Progenitor cell of endocrine pancreas (in vitro differentiated cells): ENCODE measurements at regions not wholly inside any gene's neighbourhood (a gene's known extent, or its start where the extent isn't known, plus 50 kb on each side); places are given as distances from the start of the nearest gene placed in this dataset.

ENCODE experiments used
- DNase-seq: peaks from one replicate; pipeline ENCODE4 v3.0.0; 2021; ENCODE audit warnings: low spot score; ENCODE audit not compliant: unreplicated experiment
- H3K27ac Mint-ChIP-seq: 2 replicates; pipeline ENCODE4 v1.8.0; 2021; ENCODE audit warnings: mild to moderate bottlenecking, moderate library complexity, mixed read lengths
- H3K27me3 Mint-ChIP-seq: 2 replicates; pipeline ENCODE4 v1.8.0; 2021; ENCODE audit warnings: mixed read lengths
- H3K36me3 Mint-ChIP-seq: 2 replicates; pipeline ENCODE4 v1.8.0; 2022; ENCODE audit warnings: mixed read lengths; ENCODE audit not compliant: insufficient read depth
- H3K4me1 Mint-ChIP-seq: 2 replicates; pipeline ENCODE4 v1.8.0; 2021; ENCODE audit warnings: low read depth, mixed read lengths
- H3K4me3 Mint-ChIP-seq: 2 replicates; pipeline ENCODE4 v1.8.0; 2021; ENCODE audit warnings: low read depth, mild to moderate bottlenecking, moderate library complexity, mixed read lengths
- H3K9me3 Mint-ChIP-seq: 2 replicates; pipeline ENCODE4 v1.8.0; 2021; ENCODE audit warnings: low read depth, mixed read lengths
- CTCF ChIP-seq: fragments of 200-600 bp; sonication (generic); IDR thresholded peaks from one replicate; pipeline ENCODE4 v1.5.0; 2021; ENCODE audit warnings: antibody characterized with exemption, mild to moderate bottlenecking; ENCODE audit not compliant: unreplicated experiment

GRCh38 chr10:65341323-65341925 lies 1584.4 kb upstream of the LRRTM3 start:
- H3K4me1 Mint-ChIP-seq, result peaks cover 11% of the 10 kb centered on the region
- H3K4me3 Mint-ChIP-seq, result no peak overlapping the region
- no peaks in the 10 kb centered on the region for H3K9me3 Mint-ChIP-seq
- H3K27me3 Mint-ChIP-seq, result no peaks in the 10 kb centered on the region
- H3K27ac Mint-ChIP-seq, result no peak overlapping the region
- no peak for DNase-seq
- H3K36me3 Mint-ChIP-seq, result no peaks in the 10 kb centered on the region
- no peak for TF ChIP-seq CTCF

GRCh38 chr10:65342245-65342644 lies 1583.6 kb upstream of the LRRTM3 start:
- H3K4me1 Mint-ChIP-seq, result peaks cover 15% of the 10 kb centered on the region
- no peaks in the 10 kb centered on the region for H3K36me3 Mint-ChIP-seq
- no peaks in the 10 kb centered on the region for H3K27me3 Mint-ChIP-seq
- no peak overlapping the region for H3K27ac Mint-ChIP-seq
- DNase-seq, result no peak
- H3K9me3 Mint-ChIP-seq, result no peaks in the 10 kb centered on the region
- no peak for TF ChIP-seq CTCF
- H3K4me3 Mint-ChIP-seq, result no peak overlapping the region

- peaks cover 4% of the 10 kb centered on the region for H3K9me3 Mint-ChIP-seq
- no peak for TF ChIP-seq CTCF
- peaks cover 14% of the 10 kb centered on the region for H3K4me1 Mint-ChIP-seq
- no peaks in the 10 kb centered on the region for H3K27me3 Mint-ChIP-seq
- H3K36me3 Mint-ChIP-seq, result no peaks in the 10 kb centered on the region
- no peak for DNase-seq
- no peak overlapping the region for H3K27ac Mint-ChIP-seq
- H3K4me3 Mint-ChIP-seq, result no peak overlapping the region
These were observed 1579.4 kb upstream of the LRRTM3 start for GRCh38 chr10:65346466-65346865.

DNA sequence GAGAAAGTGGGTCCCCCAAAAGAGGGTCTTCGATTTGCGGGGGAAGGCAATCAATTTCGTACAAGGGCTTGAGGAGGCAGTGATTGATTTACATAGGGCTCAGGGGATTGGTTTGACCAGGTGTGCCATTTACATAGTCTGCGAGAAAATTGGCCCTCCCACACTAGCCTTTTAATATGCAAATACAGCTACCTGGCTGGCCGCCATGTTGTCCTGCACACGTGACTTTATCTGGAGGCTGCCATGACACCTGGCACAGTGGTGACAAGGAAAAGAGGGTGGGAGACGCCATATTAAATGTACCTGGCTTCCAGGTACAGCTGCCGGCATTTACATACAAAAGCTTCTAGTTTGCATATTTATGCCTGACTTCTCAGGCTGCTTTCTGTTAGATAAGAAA lies 1577.2 kb upstream of the LRRTM3 start:
- Mint-ChIP-seq H3K9me3 (peaks cover 4% of the 10 kb centered on the region), H3K27me3 (no peaks in the 10 kb centered on the region), H3K4me3 (no peak overlapping the region), H3K36me3 (no peaks in the 10 kb centered on the region), H3K27ac (no peak overlapping the region), H3K4me1 (peaks cover 9% of the 10 kb centered on the region)
- TF ChIP-seq CTCF, result no peak
- DNase-seq, result no peak

- no peak for DNase-seq
- no peak overlapping the region for H3K27ac Mint-ChIP-seq
- no peak for TF ChIP-seq CTCF
- peaks cover 4% of the 10 kb centered on the region for H3K9me3 Mint-ChIP-seq
- no peaks in the 10 kb centered on the region for H3K27me3 Mint-ChIP-seq
- no peaks in the 10 kb centered on the region for H3K36me3 Mint-ChIP-seq
- no peak overlapping the region for H3K4me3 Mint-ChIP-seq
- peaks cover 9% of the 10 kb centered on the region for H3K4me1 Mint-ChIP-seq
These were observed 1575.2 kb upstream of the LRRTM3 start for GRCh38 chr10:65350611-65351010.
